ENCODE measurements at regions not wholly inside any gene's neighbourhood (a gene's known extent, or its start where the extent isn't known, plus 50 kb on each side); places are given as distances from the start of the nearest gene placed in this dataset.

- TF ChIP-seq POLR2A (IDR thresholded peaks at IDR 0.05), result no peak
- TF ChIP-seq CTCF (IDR thresholded peaks at IDR 0.05), result no peak
These were observed 55.0 kb upstream of the PLSCR4 start for GRCh38 chr3:146305808-146306423.

All from adrenal gland (tissue), 5 donors.